SIG-M5 treated with dmso at 0.1 percent for 504 hours (cell line): ENCODE measurements at regions not wholly inside any gene's neighbourhood (a gene's known extent, or its start where the extent isn't known, plus 50 kb on each side); places are given as distances from the start of the nearest gene placed in this dataset.
"Not testable (repeated sequence)": the region's sequence is repeated elsewhere in the genome, so short reads cannot be mapped to it uniquely, and the experiment has no call there.

Experiments
- DNase-seq: peaks from one replicate; lab custom pipeline; 2025; ENCODE audit not compliant: unreplicated experiment; lab: John Stamatoyannopoulos, UW

DNA sequence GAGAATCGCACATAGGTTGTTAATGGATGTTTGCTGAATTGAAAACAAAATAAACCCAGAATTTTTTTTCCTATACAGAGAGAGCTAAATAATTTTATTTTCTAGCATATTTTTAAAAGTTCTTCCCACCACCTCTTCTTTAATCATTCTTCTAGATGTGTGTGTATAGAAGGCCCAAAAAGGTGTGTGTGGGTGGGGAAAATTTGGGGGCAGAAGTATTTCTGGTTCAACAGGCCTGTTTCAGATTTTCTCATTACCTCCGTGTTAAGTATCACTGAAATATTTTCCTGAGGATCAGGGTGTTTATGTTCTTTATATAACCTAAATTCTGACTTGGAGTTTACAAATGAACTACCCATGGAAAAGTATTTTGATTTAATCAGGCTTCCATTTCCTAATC, 144.2 kb upstream of the ZNF804B start:
- no peak for DNase-seq

DNA sequence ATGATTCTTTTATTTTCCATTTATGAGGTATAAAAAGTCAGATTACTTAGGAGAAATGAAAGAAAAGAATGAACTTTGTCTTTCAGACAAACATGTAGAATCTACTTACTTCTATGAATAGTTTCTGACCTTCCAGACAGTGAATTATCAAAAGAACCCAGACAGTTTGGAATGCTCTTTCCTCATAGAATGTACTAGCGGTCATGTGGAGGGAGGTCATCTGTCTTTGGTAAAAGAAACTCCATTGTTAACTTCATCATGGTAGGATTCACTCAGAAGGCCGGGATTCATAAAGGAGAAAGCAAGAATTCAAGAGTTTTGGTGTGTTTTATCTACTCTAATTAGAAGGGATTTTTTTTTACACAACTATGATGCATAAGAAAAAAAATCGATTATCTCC, 144.8 kb upstream of the ZNF804B start:
- DNase-seq = no peak

DNA sequence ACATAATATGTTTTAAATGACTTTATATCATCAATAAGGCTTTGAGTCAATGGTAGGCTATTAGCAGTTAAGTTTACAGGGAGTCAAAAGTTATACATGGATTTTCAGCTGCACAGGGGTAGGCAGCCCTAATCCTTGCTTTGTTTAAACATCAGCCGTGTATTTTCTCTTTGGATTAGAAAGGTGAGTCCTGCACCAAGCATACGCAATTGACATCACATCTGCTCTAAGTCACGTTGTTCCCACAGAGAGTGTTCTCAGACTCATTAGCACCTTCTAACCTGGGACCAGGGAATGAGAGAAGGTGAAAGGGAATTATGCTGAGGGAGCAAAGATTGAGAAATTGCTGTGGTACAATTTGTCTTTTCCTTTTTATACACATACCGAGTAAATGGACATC, 148.6 kb upstream of the ZNF804B start:
- DNase-seq = no peak

DNA sequence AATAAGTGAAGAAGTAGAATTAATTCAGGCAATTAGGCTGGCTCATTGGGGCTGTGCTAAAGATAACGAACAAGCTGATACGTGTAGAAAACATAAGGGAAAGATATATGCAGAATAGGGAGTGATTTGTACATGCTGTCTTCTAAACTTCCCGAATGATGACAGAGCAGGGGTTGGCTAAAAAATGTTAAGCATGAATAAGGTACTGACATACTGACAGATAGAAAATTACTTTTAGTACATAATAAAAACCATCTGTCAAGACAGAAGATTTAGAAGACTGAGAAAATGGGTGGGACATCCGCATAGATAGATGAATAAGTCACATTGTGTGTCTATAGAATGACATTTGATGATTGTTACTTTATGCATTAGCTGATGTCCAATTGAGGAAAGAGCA, 158.8 kb upstream of the ZNF804B start:
- DNase-seq = no peak

DNA sequence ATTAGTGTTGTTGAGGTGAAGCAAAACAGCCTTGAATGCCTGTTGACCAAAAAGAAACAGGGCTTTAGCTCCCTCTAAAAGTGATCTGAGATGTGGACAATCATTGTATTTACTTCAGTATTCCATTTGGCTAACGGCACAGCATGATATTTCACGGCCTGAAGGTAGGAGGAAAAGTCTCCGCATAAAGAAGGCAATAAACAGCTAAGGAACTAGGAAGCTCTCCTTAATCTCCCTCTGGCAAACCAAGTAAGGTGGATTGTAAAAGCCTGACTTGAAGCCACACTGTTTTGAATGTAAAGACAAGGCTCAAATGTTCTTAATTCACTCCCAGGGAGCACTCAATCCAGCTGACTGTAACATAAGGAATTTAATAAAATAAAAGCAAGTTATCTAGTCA, 160.0 kb upstream of the ZNF804B start:
- no peak for DNase-seq

DNA sequence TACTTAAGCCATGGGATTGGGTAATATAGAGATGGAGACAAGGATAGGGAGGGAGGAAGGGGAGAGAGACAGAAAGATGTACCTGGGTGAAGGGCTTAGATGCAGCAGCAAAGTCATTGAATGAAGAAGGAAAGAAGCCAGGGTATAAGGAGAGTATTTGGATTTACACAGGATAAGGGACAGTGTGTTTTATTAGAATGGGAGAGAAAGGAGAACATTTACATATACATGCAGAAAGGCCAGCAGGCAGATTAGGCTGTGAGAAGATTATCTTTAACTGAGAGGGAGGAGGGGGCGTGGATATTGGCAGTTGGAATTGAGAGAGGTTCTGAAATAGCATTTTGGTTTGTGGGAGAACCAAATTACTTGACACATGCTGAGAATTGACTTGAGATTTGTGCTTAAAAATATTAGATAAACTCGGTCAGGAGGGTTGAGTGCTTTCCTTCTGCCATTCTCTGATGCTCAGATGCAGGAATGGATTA, 161.5 kb upstream of the ZNF804B start:
- no peak for DNase-seq

DNA sequence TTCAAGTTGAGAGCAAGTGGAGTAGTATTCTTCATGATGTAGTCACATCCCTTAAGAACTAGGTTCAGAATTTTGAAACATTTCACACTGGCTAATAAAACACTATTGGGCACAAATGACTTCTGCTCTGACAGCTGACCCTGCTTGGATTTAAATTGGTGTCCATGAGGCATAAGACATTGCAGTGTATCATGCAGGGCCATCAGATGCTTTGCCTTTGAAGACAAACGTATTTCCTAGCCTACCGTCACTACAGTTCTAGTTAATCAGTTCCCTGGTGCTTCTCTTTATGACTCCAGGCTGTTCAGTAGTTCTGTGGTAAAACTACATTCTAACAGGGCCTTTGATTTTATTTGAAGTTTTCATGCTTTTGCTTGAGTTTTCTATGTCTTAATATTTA, 168.5 kb upstream of the ZNF804B start:
- no peak for DNase-seq

DNA sequence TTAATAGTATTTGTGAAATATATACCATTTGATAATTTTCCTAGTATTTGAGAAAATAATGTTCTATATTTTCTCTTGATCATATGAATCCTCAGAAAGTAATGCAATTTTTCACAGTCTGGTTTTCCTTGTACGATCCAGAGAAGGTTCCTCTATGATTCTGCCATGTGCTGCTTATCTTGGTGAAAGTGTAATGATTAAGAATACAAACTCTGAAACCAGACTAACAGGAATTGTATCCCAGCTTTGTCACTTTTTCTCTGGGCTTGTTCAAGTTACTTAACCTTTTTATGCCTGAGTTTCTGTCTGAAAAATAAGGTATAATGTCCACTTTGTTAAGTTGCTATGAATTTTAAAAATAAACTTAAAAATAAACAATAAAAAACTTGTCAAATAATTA, 169.6 kb upstream of the ZNF804B start:
- no peak for DNase-seq

DNA sequence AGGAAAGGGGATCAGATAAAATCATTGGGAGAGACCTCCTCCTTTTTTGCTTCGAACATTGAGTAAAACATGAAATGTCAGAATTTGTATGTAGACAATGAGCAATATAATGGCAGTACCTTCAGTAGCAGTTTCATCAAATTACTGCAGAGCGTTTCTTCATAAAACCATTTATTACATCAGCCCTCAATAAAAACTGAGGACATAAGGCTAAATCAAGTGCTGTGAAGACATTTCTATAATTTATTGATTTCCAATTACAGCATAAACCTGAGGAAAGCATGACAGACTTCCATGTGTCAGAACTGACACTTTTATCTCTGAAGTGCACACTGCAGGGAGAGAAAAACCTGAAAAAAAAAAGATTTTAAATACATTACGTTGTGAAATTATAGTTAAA, 172.6 kb upstream of the ZNF804B start:
- no peak for DNase-seq

DNA sequence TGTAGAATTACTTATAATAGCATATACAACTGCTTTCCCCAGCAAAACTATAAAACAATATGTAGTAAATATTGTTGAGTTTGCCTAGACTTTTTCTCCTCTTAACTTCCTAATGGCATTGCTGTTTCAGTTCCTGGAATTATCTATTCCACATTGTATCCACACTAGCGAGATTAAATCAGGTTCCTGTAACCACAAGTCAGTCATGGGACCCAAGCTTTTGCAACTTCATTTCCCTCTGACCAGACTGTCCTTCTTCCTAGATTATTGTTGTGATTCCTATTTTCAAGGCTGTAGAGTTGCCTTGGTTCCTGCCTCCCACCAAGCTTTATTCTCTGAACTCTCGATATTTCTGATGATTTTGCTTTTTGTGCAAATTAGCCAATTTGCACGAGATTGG, 173.3 kb upstream of the ZNF804B start:
- no peak for DNase-seq

DNA sequence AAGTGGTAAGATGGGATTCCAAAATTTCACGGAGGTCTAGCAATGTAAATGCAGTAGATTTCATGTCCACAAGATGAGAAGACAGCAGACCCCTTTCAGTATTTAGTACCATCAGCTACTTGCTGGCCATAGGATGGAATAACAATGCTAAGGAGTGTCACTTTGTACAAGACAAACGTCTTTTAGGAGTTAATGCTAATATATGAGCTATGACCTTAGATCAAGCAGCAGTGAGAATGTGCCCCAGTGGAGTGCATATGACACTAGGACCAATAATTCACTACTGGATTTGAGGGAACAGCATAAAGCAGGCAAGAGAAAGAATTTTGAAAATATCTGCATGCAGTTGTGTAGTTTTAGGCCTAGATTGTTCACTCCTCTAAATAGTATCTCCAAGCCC, 182.8 kb upstream of the ZNF804B start:
- no peak for DNase-seq

DNA sequence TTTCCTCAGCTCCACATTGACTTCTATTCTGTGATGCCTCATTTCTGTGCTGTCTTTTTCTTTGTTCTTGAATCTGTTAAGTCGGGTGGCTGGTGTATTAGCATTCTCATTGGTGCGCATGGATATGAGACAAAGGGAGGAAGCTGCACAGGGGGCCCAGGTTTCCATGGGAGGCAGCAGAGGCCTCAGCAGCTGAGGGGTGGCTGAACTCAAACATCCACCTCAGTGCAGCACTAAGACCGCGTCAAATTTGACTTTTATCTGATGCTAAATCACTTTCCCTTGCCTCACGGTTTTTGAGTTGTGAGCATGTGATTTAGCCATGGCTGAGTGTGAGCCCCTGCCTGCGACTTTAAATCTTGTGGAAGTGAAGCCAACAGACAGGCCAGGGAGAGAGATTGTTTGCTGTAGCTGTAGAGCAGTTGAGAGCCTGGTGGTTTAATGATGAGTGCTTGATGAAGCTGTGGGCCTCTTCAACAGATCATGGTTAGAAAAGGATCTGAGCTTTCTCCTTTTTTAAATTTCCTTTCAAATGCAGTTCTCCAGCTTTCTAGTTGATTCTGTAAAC, 193.3 kb upstream of the ZNF804B start:
- DNase-seq = no peak

DNA sequence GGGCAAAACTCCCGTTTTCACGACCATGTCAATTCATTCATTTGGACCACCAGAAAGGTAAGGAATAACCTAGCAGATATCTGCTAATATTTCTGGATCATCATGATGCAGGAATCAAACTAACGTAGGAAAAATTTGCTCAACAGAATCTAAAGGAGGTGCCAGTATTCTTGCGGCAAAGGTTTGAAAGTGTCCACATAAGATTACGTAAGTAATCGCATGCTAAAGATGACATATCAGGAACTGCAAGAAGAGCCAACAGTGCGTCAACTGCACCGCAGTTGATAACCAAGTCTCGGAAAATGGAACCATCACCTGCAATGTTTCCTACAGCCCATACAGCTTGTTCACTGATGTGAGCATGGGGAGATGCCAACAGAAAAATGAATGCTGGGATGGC, 194.1 kb upstream of the ZNF804B start:
- no peak for DNase-seq

DNA sequence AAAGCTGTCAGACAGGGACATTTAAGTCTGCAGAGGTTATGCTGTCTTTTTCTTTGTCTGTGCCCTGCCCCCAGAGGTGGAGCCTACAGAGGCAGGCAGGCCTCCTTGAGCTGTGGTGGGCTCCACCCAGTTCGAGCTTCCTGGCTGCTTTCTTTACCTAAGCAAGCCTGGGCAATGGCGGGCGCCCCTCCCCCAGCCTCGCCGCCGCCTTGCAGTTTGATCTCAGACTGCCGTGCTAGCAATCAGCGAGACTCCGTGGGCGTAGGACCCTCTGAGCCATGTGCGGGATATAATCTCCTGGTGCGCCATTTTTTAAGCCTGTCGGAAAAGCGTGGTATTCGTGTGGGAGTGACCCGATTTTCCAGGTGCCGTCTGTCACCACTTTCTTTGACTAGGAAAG, 203.1 kb upstream of the ZNF804B start:
- not testable (repeated sequence) for DNase-seq

DNA sequence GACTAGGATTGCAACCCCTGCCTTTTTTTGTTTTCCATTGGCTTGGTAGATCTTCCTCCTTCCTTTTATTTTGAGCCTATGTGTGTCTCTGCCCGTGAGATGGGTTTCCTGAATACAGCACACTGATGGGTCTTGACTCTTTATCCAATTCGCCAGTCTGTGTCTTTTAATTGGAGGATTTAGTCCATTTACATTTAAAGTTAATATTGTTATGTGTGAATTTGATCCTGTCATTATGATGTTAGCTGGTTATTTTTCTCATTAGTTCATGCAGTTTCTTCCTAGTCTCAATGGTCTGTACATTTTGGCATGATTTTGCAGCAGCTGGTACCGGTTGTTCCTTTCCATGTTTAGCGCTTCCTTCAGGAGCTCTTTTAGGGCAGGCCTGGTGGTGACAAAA, 204.7 kb upstream of the ZNF804B start:
- DNase-seq = not testable (repeated sequence)

DNA sequence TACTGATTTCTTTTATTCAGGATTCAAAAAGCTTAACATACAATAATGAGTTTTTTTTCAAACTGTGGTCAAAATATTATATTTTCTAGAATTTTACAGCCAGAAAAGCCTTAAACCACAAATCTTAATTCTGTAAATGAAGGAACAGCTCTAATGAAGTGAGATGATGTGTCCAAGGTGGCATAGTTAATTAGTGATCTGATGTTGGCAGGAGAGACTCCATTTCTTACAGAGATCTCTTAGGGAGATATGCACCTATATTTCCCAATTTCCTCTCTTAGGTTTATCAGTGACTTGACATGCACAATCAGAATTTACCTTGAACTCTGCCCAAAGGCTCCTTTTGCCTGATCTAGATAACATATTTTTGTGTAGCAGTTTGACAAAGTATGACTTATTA, 211.1 kb upstream of the ZNF804B start:
- DNase-seq = no peak

DNA sequence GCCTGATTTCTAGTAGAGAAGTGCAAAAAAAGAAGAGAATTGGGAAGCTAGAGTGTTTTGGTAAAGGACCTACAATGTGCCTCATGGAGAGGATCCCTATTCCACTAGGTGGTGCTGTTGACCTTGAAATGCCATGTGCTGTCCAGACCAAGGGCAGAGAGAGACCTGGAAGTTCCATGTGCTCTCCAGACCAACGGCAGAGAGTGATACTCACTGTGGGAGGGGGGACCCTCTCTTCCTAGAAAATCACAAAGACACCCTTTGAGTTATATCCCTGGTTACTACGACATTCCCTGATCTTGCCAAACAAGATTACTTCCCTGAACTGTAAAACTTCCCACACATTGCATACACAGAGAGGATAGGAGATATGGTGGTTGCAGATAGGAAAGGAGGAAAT, 212.7 kb upstream of the ZNF804B start:
- DNase-seq = peak; percentile 20

DNA sequence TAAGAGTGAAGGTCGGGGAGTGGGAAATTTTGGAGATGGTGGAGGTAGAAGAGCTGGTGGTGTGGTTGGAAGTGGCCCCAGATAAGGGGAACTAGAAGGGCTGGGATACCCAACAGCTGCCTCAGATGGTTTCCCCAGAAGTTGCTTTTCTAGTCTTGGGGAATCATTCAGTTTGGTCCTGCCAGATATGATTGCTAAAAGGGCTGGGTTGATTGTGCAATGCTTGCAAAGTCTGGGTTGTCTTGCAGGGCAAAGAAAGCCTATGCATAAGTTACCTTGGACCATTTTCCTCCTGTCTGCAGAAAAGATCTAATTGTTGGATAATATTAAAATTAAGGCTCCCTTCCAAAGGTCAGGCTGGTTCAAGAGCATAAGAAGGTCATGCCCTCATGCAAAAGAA, 213.8 kb upstream of the ZNF804B start:
- DNase-seq = peak; percentile 6

DNA sequence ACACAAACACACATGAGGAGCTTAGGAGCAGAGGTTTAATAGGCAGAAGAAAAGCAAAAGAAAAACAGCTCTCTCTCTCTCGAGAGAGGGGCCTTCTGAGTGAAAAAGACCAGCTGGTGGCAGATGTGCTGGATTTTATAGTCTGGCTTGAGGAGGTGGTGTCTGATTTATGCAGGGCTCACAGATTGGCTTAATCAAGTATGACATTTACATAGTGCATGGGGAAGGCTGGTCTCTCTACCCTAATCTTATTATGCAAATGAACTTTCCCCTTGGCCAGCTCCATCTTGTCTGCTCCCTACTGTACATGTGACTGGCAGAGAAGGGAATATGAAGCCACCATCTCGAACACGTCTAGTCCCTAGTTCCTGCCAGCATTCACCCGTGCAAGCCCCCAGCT, 219.5 kb upstream of the ZNF804B start:
- DNase-seq = no peak

DNA sequence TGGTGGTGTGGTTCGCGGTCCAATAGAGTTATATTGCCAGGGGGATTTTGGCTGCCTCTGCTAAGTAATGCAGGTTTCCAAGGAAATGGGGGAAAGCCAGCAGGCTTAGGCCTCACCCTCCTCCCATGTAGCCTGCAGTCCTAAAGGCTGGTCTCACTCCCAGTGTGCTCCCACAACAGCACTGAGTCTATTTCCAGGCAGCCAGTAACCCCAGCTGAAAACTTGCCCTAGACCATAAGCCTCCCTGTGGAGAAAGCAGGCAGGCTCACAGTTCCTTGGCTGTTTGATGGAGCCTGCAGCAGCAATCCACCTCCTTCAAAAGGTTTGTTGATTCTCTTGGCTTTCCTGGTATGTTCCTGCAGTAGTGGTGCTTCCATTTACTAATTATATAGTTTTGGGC, 220.0 kb upstream of the ZNF804B start:
- DNase-seq = no peak

DNA sequence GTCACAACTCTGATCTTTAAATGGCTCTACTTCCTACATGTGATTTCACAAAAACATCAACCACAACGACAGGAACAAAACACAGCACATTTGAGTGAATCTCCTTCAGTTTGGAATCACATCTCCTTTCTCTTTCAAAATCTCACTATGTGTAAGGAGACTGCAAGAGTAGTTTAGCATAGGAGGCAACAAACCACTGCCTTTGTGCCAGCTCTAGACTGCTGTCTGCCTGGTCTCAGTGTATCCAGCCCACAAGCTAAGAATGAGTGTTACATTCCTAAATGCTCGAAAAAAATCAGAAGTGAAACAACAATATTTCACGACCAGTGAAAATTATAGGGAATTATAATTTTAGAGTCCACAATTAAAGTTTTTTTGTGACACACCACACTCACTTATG, 217.0 kb upstream of the STEAP4 start:
- DNase-seq = no peak

DNA sequence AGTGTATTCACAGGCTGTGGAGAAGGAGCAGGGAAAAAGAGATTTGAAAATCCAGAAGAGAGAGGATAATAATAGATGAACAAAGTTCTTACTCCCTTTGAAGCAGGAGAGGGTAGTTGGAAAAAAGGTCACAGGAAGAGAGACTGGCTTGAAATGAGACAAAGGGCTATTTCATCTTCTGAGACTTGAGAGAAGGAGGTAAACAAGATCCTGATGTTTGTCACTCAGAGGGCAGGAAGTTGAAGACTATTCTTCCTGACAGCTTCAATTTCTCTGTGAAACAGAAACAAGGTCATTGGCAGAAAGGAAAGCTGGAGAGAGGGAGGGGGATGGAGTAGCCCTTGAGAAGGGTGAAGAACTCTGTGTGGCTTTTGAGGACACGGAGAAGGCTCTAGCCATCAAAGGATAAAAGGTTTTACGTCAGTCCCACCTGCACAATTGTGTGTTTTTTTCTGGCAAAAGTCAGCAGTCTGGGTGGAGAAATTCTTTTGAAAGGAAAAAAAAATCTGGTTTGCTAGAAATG, 216.1 kb upstream of the STEAP4 start:
- no peak for DNase-seq

DNA sequence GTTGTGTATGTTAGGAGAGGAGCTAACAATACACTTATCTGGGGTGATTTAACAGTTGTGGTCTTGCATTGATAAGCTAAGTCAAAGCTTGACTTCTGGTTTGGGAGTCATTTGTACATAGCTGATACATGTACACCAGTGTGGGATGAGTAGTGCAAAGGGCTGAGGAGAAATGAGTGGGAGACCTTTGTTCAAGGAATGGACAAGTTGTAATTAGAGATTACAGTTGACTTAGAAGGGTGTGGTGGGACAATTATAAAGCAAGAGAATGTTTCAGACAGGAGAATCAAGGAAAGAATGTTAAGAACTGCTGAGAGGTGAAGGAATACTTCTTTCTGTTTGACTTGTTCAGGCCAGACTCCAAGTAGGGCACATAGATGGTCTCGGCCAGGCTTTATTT, 209.7 kb upstream of the STEAP4 start:
- no peak for DNase-seq
